ENCODE measurements at regions not wholly inside any gene's neighbourhood (a gene's known extent, or its start where the extent isn't known, plus 50 kb on each side); places are given as distances from the start of the nearest gene placed in this dataset.

GRCh38 chr12:87768501-87769287 lies 260.5 kb downstream of the C12orf50 start:
- no peak for TF ChIP-seq CTCF (IDR thresholded peaks at IDR 0.05)
- no peak for TF ChIP-seq EZH2 (IDR thresholded peaks at IDR 0.05; ENCODE audit: borderline replicate concordance, insufficient read depth, low read depth, low read length, poor library complexity, severe bottlenecking)

Measured in B cell (primary cell).